Stimulated activated CD4-positive, alpha-beta T cell treated with anti-CD3 and anti-CD28 coated beads, Interleukin-1b, Interleukin-23, amount 100 ng/mL, for 4 hours (primary cell): ENCODE measurements at regions not wholly inside any gene's neighbourhood (a gene's known extent, or its start where the extent isn't known, plus 50 kb on each side); places are given as distances from the start of the nearest gene placed in this dataset.
A peak's percentile ranks its signal among the peaks of the same experiment; 100 is the strongest.

Source experiments
- DNase-seq, 2 donors: peaks; one replicate each; pipeline ENCODE4 v3.0.0-alpha.2; 2020; ENCODE audit warnings: low read depth in 2 of 2

GRCh38 chr1:147811273-147811672, 50.9 kb upstream of the GJA5 start:
- DNase-seq: no peak

- no peak for DNase-seq
Observed at GRCh38 chr1:147811751-147812150, 51.3 kb upstream of the GJA5 start.

- no peak for DNase-seq
Observed at GRCh38 chr1:147812799-147813198, 52.4 kb upstream of the GJA5 start.

- no peak for DNase-seq
Observed at GRCh38 chr1:147815503-147815902, 55.1 kb upstream of the GJA5 start.

- DNase-seq: no peak
Observed at GRCh38 chr1:147820761-147821297, 60.4 kb upstream of the GJA5 start.

- DNase-seq: no peak
Observed at GRCh38 chr1:147821883-147822282, 61.5 kb upstream of the GJA5 start.

GRCh38 chr1:147822292-147822691, 61.9 kb upstream of the GJA5 start:
- DNase-seq: no peak

GRCh38 chr1:147824001-147824400, 63.6 kb upstream of the GJA5 start:
- DNase-seq: no peak

- no peak for DNase-seq
Observed at GRCh38 chr1:147824798-147825197, 64.4 kb upstream of the GJA5 start.

- no peak for DNase-seq
Observed at GRCh38 chr1:147825586-147825985, 65.2 kb upstream of the GJA5 start.

GRCh38 chr1:147826259-147826658, 65.9 kb upstream of the GJA5 start:
- DNase-seq: no peak

- DNase-seq: no peak
Observed at GRCh38 chr1:147833231-147833860, 69.2 kb upstream of the GJA8 start.

GRCh38 chr1:147834181-147834580, 68.4 kb upstream of the GJA8 start:
- DNase-seq: no peak

- no peak for DNase-seq
Observed at GRCh38 chr1:147834810-147835209, 67.8 kb upstream of the GJA8 start.

- DNase-seq: no peak
Observed at GRCh38 chr1:147837129-147837963, 65.2 kb upstream of the GJA8 start.

GRCh38 chr1:147837964-147838292, 64.7 kb upstream of the GJA8 start:
- DNase-seq: no peak

GRCh38 chr1:147840909-147841308, 61.7 kb upstream of the GJA8 start:
- peak in 1 of 2 donors; percentile 1 for DNase-seq

GRCh38 chr1:147842578-147842977, 60.0 kb upstream of the GJA8 start:
- no peak for DNase-seq

- DNase-seq: no peak
Observed at GRCh38 chr1:147843486-147843885, 59.1 kb upstream of the GJA8 start.

GRCh38 chr1:147847831-147848230, 54.8 kb upstream of the GJA8 start:
- no peak for DNase-seq

- no peak for DNase-seq
Observed at GRCh38 chr1:147849098-147849895, 53.3 kb upstream of the GJA8 start.

GRCh38 chr1:147850737-147851136, 51.9 kb upstream of the GJA8 start:
- DNase-seq: no peak
